ENCODE measurements at regions not wholly inside any gene's neighbourhood (a gene's known extent, or its start where the extent isn't known, plus 50 kb on each side); places are given as distances from the start of the nearest gene placed in this dataset.

DNA sequence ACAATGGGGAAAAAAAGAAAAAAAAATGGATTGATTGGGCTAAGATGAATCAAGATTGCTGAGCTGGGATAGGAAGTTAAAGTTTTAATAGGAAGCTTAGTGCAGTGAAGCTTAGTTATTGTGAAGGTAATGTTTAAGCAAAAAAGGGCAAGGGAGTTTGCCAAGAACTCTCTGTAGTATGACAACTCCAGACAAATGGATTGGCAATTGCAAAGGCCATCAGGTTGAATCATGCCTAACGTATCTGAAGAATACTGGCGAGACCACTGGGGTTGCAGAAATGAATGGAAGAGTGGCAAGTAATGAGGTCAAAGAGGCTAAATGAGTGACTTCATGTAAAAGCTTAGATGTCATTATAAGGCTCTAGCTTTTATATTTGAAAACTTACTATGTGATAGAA, 1654.0 kb downstream of the PCDH7 start:
- DNase-seq, result no peak

DNA sequence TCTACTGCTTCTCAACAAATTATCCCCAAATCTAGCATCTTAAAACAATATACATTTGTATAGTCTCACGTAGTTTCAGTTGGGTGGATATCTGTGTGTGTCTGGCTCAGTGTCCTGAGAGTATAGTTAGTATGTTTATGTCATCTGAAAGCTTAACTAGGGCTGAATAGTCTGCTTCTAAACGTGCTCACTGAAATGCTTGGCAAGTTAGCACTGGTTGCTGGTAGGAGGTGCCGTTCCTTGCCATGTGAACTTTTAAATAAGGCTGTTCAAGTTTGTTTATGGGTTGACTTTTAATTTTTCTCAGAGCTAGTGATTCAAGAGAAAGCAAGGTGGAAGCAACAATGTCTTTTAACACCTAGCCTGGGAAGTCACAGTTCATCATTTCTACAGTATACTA, 1673.6 kb downstream of the PCDH7 start:
- no peak for DNase-seq

DNA sequence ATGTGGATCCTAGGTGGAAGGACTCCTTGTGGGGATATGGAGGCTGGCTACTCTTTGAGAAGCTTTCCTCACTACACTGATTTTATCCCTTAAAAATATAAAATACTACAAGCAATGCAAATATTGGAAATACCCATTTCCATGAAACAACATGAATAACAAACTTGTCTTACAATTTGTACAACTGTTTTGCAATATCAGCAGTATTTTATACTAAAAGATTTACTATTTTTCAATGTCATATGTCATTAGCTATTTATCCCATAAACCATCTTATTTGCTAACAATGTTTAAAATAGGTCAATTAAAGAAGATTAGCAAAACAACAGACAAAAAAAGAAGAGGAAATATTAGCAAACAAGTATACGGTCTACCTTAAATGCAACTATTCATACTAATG, 1674.1 kb downstream of the PCDH7 start:
- DNase-seq, result no peak

GRCh38 chr4:32396507-32397070, 1676.4 kb downstream of the PCDH7 start:
- DNase-seq, result no peak

DNA sequence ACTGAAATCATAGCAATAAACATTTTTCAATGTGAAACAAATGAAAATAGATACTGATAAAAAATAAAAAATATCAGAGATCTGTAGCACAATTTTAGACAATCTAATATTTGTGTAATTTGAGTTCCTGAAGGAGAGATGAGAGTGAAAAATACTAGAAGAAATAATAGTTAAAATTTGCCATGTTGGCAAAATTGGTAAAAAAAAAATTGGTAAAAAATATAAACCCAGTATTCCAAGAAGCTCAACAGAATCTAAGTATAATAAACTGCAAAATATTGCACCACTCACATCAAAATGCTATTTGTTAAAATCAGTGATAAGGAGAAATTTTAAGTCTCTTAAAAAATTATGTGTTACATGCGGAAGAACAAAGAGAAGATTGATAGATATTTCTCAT, 1680.7 kb downstream of the PCDH7 start:
- DNase-seq, result no peak

- no peak for DNase-seq
These were observed 1697.0 kb downstream of the PCDH7 start for GRCh38 chr4:32417113-32417704.

GRCh38 chr4:32423267-32423666, 1703.1 kb downstream of the PCDH7 start:
- DNase-seq, result no peak

- no peak for DNase-seq
These were observed 1705.1 kb downstream of the PCDH7 start for GRCh38 chr4:32425243-32425642.

DNA sequence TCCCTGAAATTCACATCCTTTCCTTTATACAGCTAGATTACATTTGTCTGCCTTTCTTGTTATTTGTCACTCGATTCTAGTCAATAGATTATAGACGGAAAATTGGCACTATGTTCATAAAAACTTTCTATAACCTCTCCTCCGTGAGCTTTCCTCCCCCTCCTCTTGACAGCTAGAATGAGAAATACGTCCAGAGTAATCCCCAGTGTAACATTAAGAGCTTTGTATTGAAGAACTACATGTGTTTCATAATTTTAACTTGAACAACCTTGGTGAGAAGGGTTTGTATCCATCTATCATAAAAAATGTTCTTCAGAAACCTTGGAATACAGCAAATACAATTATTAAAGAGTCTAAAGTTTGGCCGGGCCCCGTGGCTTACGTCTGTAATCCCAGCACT, 1707.4 kb downstream of the PCDH7 start:
- no peak for DNase-seq

GRCh38 chr4:32429151-32429550, 1709.0 kb downstream of the PCDH7 start:
- DNase-seq, result no peak

GRCh38 chr4:32435308-32435707, 1715.1 kb downstream of the PCDH7 start:
- DNase-seq, result no peak

DNA sequence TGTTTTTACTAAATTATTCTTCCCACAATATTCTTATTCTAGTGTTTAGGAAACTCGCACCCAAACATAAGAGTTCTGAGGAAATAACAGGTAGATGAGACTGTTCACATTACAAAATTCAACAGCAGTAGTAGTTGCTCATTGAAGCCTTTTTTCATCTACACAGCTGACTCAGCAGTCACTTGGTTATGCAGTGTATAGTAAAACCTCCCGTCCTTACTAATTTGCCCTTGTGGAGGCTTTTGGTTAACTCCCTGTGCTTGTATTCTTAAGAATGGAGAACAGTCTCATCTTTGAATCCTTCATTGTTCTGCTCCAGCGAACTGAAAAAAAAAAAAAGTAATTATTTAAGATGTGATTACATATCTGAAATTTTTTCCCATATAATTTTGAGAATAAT, 1716.6 kb downstream of the PCDH7 start:
- DNase-seq, result no peak

GRCh38 chr4:32440391-32440790, 1720.2 kb downstream of the PCDH7 start:
- no peak for DNase-seq

DNA sequence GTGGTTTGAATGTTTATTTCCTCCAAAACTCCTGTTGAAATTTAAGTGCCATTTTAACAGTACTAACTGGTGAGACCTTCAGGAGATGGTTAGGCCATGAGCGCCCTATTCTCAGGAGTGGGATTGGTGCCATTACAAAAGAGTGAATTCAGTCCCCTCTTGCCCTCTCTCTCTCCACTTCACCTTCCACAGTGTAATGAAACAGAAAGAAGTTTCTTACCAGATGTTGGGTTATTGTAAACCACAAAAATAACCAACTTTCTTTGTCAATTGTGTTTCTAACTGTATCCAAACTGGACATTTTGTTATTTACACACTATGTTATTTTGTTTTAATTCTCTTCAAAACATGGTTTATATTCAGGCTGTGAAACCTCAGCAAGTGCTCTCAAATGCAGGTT, 1734.3 kb downstream of the PCDH7 start:
- DNase-seq, result no peak

DNA sequence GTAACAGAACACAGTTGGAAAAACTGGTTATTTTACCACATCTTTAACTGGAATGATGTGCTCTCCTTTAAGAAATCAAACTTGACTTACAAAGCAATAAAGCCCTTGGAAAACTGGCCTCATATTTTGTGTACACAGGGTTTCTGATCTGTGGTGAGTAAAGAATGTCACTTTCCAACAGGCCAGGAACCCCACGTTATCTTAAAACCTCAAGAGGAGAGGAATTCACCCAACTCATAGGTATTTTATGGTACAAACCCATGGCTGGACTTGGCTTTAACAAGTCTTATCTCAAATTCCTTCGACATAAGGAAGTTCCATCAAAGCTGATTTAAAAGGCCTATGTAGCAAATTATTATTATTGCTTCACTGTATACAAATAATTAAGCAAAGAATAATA, 1735.1 kb downstream of the PCDH7 start:
- no peak for DNase-seq

- no peak for DNase-seq
These were observed 1740.8 kb downstream of the PCDH7 start for GRCh38 chr4:32460972-32461371.

- no peak for DNase-seq
These were observed 1742.8 kb downstream of the PCDH7 start for GRCh38 chr4:32462944-32463343.

GRCh38 chr4:32470087-32470585, 1750.0 kb downstream of the PCDH7 start:
- DNase-seq, result no peak

DNA sequence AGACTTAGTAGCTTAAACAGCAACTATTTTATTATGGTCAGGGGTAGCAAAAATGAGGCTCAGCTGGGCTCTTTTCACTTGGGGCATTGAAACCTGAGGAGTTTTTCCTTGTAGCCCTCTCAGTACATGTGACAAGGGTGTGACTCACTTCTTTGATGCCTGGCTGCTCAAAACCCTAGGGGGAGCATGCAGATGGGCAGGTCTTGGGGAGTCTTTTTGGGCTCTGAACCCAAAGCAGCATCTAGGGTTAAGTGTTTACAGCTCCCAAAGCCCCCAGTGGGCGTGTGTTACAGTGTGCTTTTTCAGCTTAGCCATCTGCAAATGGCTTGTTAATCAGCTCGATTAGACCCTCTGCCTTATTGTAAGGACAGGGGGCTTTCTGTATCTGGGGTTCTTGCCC, 1752.7 kb downstream of the PCDH7 start:
- no peak for DNase-seq

GRCh38 chr4:32475710-32476109, 1755.5 kb downstream of the PCDH7 start:
- DNase-seq, result no peak

DNA sequence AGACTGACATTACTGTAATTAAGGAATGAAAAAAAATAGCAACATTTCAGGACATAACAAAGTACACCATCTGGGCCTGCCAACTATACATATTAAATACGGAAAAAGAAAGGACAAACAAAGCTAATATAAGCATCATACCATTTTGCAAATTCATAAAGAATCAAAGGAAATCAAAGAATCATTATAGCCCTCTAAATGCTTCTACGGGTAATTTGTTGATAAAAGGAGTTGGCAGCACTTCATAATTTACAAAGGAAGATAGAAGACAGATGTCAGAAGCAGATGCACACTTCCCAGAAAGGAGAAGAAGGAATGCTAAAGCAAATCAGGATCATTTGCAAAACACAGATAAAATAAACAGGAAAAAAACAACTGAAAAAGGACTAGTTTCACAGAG, 1757.3 kb downstream of the PCDH7 start:
- no peak for DNase-seq

DNA sequence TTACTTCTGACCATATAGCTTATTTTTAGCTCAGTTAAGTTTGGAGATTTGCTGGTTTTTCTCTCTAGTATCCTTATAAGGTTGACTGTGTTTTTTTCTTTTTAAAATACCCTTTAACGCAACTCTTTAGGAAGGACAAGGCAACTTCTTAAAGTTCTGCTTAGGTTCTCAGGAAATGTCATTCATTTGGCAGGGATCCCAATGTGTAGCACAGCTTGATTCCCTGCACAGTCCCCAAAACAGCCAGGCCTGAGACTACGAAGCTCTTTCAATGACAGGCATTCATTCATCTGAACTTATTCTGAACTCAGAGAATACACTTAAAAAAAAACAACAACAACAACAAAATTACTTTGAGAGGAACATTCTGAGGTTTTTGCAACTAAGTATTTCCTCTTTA, 1765.8 kb downstream of the PCDH7 start:
- no peak for DNase-seq

- no peak for DNase-seq
These were observed 1768.5 kb downstream of the PCDH7 start for GRCh38 chr4:32488690-32489089.

GRCh38 chr4:32499171-32499570, 1779.0 kb downstream of the PCDH7 start:
- DNase-seq, result no peak

DNA sequence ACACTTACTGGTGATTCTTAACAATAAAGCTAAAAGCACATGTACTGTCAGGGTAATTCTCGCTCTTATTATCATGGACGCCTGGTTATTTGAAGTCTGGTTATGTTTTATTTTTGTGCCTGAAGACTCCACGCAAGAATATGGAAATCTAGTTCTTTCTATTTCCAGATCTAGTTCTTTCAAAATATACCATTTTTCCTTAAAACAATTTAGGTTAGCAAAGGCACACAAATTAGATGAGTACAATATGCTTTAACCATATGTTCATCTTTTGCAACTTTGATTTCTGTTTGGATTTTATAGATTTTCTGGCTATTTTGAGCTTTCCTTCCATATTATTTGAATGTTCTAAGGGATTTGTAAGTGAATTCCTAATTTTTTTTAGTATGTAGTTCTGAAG, 1783.1 kb downstream of the PCDH7 start:
- DNase-seq, result no peak

Data from NCI-H2029 (cell line).